DND-41 (cell line): ENCODE measurements at regions not wholly inside any gene's neighbourhood (a gene's known extent, or its start where the extent isn't known, plus 50 kb on each side); places are given as distances from the start of the nearest gene placed in this dataset.

Experiments used
- EZH2 ChIP-seq: IDR thresholded peaks from 3 replicates; pipeline ENCODE4 v1.6.1; 2012; ENCODE audit warnings: borderline replicate concordance, low read depth, mild to moderate bottlenecking, moderate library complexity, low read length, inconsistent platforms; ENCODE audit not compliant: severe bottlenecking
- TF ChIP-seq, protein P1 (sequence below): IDR thresholded peaks from 2 replicates; pipeline ENCODE4 v1.5.1; 2012; ENCODE audit warnings: borderline replicate concordance, low read length, moderate library complexity, mild to moderate bottlenecking; ENCODE audit not compliant: poor library complexity, severe bottlenecking; ENCODE audit errors: extremely low read depth

DNA sequence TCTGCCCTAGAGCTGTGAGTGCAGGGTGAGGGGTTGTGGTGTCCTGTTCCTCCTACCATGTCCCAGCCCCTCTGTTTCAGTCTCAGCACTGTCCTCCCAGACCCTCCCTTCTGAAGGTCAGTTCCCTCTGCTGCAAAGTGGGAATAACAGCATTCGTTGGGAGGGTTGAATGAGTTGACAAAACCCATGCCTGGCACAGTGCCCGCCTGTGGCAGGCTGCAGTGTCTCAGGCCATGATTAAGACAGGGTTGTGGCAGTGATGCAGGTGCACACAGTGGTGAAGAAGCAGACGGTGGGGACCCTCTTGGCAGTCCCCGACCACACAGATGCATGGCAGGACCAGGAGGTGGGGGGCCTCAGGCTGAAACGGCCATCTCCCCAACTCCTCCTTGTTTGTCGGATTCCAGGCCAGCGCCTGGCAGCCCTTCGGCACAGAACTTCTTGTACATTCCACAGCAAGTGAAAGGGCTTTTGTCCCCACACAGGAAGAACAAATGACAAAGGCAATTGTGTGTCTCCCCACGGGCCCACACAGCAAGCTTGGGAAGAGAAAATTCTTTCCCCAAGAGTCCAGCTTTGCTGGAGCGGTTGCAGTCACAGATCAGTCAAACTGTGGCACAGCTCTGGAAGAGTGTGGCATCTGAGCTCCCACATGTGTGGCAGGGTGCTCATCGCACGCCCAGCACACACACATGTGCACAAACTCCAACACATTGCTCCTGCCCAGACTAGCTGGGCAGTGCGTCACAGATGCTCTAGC, 58.1 kb upstream of the EPCAM start:
- no peak for TF ChIP-seq EZH2
- TF ChIP-seq, protein P1, sequence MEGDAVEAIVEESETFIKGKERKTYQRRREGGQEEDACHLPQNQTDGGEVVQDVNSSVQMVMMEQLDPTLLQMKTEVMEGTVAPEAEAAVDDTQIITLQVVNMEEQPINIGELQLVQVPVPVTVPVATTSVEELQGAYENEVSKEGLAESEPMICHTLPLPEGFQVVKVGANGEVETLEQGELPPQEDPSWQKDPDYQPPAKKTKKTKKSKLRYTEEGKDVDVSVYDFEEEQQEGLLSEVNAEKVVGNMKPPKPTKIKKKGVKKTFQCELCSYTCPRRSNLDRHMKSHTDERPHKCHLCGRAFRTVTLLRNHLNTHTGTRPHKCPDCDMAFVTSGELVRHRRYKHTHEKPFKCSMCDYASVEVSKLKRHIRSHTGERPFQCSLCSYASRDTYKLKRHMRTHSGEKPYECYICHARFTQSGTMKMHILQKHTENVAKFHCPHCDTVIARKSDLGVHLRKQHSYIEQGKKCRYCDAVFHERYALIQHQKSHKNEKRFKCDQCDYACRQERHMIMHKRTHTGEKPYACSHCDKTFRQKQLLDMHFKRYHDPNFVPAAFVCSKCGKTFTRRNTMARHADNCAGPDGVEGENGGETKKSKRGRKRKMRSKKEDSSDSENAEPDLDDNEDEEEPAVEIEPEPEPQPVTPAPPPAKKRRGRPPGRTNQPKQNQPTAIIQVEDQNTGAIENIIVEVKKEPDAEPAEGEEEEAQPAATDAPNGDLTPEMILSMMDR, result no peak
